ENCODE measurements at regions not wholly inside any gene's neighbourhood (a gene's known extent, or its start where the extent isn't known, plus 50 kb on each side); places are given as distances from the start of the nearest gene placed in this dataset.

DNA sequence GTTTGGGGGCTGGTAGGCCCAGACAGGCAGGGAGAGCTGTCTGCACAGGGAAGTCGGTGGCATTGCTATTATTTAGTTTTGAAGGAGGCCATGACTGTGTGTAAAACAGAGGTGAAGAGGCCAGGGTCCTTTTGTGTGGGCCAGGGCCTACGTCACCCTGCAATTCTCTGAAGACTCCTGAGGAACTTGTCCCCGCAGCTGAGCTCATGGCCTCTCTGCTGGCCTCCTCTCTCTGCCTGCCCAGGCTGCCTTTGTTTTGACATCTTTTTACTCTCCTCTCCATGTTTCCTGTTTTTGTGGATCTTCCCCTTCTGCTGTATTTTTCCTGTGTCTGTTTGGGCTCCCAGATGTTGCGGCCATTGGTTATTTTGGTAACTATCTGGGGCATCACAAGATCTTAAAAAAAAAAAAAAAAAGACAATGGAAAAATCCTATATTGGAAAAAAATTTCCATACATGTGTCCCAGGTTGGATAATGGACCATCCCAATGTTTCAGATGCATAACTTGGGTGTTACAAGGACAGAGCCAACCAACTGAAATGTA, 280.7 kb downstream of the RPS6KC1 start:
- TF ChIP-seq, protein P1, sequence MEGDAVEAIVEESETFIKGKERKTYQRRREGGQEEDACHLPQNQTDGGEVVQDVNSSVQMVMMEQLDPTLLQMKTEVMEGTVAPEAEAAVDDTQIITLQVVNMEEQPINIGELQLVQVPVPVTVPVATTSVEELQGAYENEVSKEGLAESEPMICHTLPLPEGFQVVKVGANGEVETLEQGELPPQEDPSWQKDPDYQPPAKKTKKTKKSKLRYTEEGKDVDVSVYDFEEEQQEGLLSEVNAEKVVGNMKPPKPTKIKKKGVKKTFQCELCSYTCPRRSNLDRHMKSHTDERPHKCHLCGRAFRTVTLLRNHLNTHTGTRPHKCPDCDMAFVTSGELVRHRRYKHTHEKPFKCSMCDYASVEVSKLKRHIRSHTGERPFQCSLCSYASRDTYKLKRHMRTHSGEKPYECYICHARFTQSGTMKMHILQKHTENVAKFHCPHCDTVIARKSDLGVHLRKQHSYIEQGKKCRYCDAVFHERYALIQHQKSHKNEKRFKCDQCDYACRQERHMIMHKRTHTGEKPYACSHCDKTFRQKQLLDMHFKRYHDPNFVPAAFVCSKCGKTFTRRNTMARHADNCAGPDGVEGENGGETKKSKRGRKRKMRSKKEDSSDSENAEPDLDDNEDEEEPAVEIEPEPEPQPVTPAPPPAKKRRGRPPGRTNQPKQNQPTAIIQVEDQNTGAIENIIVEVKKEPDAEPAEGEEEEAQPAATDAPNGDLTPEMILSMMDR (IDR thresholded peaks at IDR 0.05; ENCODE audit: insufficient read depth, low read depth, low read length) = no peak
- TF ChIP-seq EZH2 (IDR thresholded peaks at IDR 0.05; ENCODE audit: insufficient read depth, low read length) = no peak
